PC-3 (cell line): ENCODE measurements at regions not wholly inside any gene's neighbourhood (a gene's known extent, or its start where the extent isn't known, plus 50 kb on each side); places are given as distances from the start of the nearest gene placed in this dataset.

Experiments
- EZH2 ChIP-seq: fragments of 300-600 bp; sonication (generic); IDR thresholded peaks from one replicate; pipeline ENCODE4 v1.6.1; 2017; ENCODE audit warnings: antibody characterized with exemption, mild to moderate bottlenecking, low read length; ENCODE audit not compliant: unreplicated experiment
- EZH2phosphoT487 ChIP-seq: fragments of 300-600 bp; sonication (generic); IDR thresholded peaks from 2 replicates; pipeline ENCODE4 v1.6.1; 2018; ENCODE audit warnings: mild to moderate bottlenecking, antibody characterized with exemption, low read length, borderline replicate concordance
- TF ChIP-seq, protein P1 (sequence below): fragments of 300-600 bp; sonication (generic); conservative IDR thresholded peaks from 2 replicates; pipeline ENCODE4 v1.5.1; 2017; ENCODE audit warnings: antibody characterized with exemption, low read depth, mild to moderate bottlenecking, low read length

DNA sequence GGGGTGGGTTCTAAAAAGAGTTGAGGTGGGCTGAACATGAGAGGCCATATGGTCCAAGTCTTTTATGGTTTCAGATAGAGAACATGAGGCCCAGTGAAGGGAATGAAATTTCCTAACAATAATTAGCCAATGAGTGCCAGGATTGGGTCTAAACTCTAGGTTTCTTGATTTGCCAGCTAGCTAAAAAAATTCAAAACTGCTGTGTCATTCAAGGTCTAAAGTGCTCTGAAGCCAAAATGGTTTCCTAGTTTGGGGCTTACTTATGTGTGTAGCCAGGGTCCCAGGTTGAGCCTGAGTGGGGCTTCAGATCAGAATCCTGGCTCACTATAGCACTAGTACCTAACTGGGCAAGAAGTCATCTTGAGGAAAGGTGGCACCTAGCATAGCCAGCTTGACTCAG lies 55.3 kb upstream of the SYN2 start:
- TF ChIP-seq, protein P1, sequence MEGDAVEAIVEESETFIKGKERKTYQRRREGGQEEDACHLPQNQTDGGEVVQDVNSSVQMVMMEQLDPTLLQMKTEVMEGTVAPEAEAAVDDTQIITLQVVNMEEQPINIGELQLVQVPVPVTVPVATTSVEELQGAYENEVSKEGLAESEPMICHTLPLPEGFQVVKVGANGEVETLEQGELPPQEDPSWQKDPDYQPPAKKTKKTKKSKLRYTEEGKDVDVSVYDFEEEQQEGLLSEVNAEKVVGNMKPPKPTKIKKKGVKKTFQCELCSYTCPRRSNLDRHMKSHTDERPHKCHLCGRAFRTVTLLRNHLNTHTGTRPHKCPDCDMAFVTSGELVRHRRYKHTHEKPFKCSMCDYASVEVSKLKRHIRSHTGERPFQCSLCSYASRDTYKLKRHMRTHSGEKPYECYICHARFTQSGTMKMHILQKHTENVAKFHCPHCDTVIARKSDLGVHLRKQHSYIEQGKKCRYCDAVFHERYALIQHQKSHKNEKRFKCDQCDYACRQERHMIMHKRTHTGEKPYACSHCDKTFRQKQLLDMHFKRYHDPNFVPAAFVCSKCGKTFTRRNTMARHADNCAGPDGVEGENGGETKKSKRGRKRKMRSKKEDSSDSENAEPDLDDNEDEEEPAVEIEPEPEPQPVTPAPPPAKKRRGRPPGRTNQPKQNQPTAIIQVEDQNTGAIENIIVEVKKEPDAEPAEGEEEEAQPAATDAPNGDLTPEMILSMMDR, result no peak
- TF ChIP-seq EZH2, result no peak
- no peak for TF ChIP-seq EZH2phosphoT487
